A549 (cell line): ENCODE measurements at regions not wholly inside any gene's neighbourhood (a gene's known extent, or its start where the extent isn't known, plus 50 kb on each side); places are given as distances from the start of the nearest gene placed in this dataset.

Source experiments
- ATAC-seq, 2 experiments: fragments of 200-7000 bp in 1 of 2; fragments of >200 bp in 1 of 2; cut with Nextera tagmentation in 1 of 2; cut with Tn5 transposase in 1 of 2; 3 replicates each; pipeline versions ENCODE4 v1.8.0 to v1.9.1; 2018 to 2020; ENCODE audit warnings: mild to moderate bottlenecking in 1 of 2, moderate library complexity in 1 of 2
- CTCF ChIA-PET: fragments of 300-600 bp; sonication (Branson Sonifier 250); formaldehyde crosslinking; extraction: SDS; loops from one replicate; lab custom pipeline; 2021; ENCODE audit warnings: antibody characterized with exemption, inconsistent platforms; lab: Yijun Ruan, JAX
- POLR2A ChIA-PET: fragments of 350-600 bp; formaldehyde crosslinking; extraction: SDS; loops from one replicate; lab custom pipeline; 2021; ENCODE audit warnings: antibody characterized with exemption, inconsistent platforms; lab: Yijun Ruan, JAX
- DNase-seq, 2 experiments: peaks; one replicate each; pipeline versions ENCODE4 v3.0.0 to v3.0.0-alpha.2; 2011 to 2016; ENCODE audit warnings: low read depth in 1 of 2, low spot score in 1 of 2
- FAIRE-seq: peaks from 2 replicates; lab custom pipeline; 2011; peaks lifted over from hg19 to GRCh38; lab: Jason Lieb, UNC
- H3K27ac ChIP-seq, 2 experiments: fragments of >200 bp; sonication (Bioruptor Twin); formaldehyde crosslinking; 3 replicates each; pipeline ENCODE4 v1.5.1; 2016 to 2017
- H3K4me1 ChIP-seq: fragments of >200 bp; sonication (Bioruptor Twin); formaldehyde crosslinking; 3 replicates; pipeline ENCODE4 v1.6.1; 2016
- H3K4me2 ChIP-seq: fragments of >200 bp; sonication (Bioruptor Twin); formaldehyde crosslinking; 3 replicates; pipeline ENCODE4 v1.6.1; 2016
- H3K4me3 ChIP-seq: fragments of >200 bp; sonication (Bioruptor Twin); formaldehyde crosslinking; 3 replicates; pipeline ENCODE4 v1.5.1; 2016
- H3K9me3 ChIP-seq: fragments of >200 bp; sonication (Bioruptor Twin); formaldehyde crosslinking; 3 replicates; pipeline ENCODE4 v1.6.1; 2016
- ATOH8 ChIP-seq: fragments of 250-450 bp; sonication (Bioruptor Pico); IDR thresholded peaks from 2 replicates; pipeline ENCODE4 v1.5.0; 2020; ENCODE audit warnings: low read depth, mild to moderate bottlenecking, moderate library complexity
- BCL3 ChIP-seq: fragments of >200 bp; sonication (Bioruptor Twin); formaldehyde crosslinking; IDR thresholded peaks from 3 replicates; pipeline ENCODE4 v1.6.1; 2016
- CBX8 ChIP-seq: fragments of 200-600 bp; sonication (generic); IDR thresholded peaks from 2 replicates; pipeline ENCODE4 v1.6.1; 2016
- CHD2 ChIP-seq: fragments of 150-350 bp; IDR thresholded peaks from 2 replicates; pipeline ENCODE4 v1.6.1; 2014; ENCODE audit warnings: low read length; ENCODE audit not compliant: partially characterized antibody
- EP300 ChIP-seq, 2 experiments: fragments of >200 bp; sonication (Bioruptor Twin); formaldehyde crosslinking; IDR thresholded peaks; 2 replicates in 1 of 2; 3 replicates in 1 of 2; pipeline ENCODE4 v1.6.1; 2016 to 2017
- FOSL2 ChIP-seq, 2 experiments: fragments of 450-650 bp in 1 of 2; fragments of >200 bp in 1 of 2; sonication (Bioruptor Twin) in 1 of 2; formaldehyde crosslinking; IDR thresholded peaks; 2 replicates each; pipeline versions ENCODE4 v1.5.0 to v1.6.1; 2016 to 2020; ENCODE audit warnings: mild to moderate bottlenecking in 1 of 2, moderate library complexity in 1 of 2
- KDM1A ChIP-seq: fragments of 200-600 bp; sonication (generic); IDR thresholded peaks from 2 replicates; pipeline ENCODE4 v1.6.1; 2016; ENCODE audit warnings: low read depth, mild to moderate bottlenecking
- KDM5A ChIP-seq: fragments of 200-600 bp; sonication (generic); IDR thresholded peaks from 2 replicates; pipeline ENCODE4 v1.6.1; 2016; ENCODE audit warnings: antibody characterized with exemption, mild to moderate bottlenecking
- MAFK ChIP-seq: fragments of 450-650 bp; IDR thresholded peaks from 2 replicates; pipeline ENCODE4 v1.6.1; 2014; ENCODE audit not compliant: partially characterized antibody
- NFE2L2 ChIP-seq: fragments of 150-350 bp; conservative IDR thresholded peaks from 2 replicates; pipeline ENCODE4 v1.6.1; 2014; ENCODE audit warnings: low read length
- NPAS2 ChIP-seq: fragments of 250-450 bp; sonication (Bioruptor Pico); IDR thresholded peaks from 2 replicates; pipeline ENCODE4 v1.8.0; 2022; ENCODE audit warnings: mild to moderate bottlenecking, moderate library complexity, borderline replicate concordance
- NR3C1 ChIP-seq: fragments of >200 bp; sonication (Bioruptor Twin); formaldehyde crosslinking; IDR thresholded peaks from 3 replicates; pipeline ENCODE4 v1.6.1; 2017
- PBX3 ChIP-seq: IDR thresholded peaks from 2 replicates; pipeline ENCODE4 v1.6.1; 2012
- POLR2AphosphoS2 ChIP-seq: conservative IDR thresholded peaks from 2 replicates; pipeline ENCODE4 v1.6.1; 2012; ENCODE audit warnings: low read length, improper control_type of control experiment, inconsistent platforms
- RAD21 ChIP-seq, 2 experiments: fragments of >200 bp in 1 of 2; sonication (Bioruptor Twin) in 1 of 2; formaldehyde crosslinking in 1 of 2; IDR thresholded peaks in 1 of 2; conservative IDR thresholded peaks in 1 of 2; 2 replicates in 1 of 2; 3 replicates in 1 of 2; pipeline ENCODE4 v1.6.1; 2012 to 2018; ENCODE audit warnings: inconsistent platforms in 1 of 2
- REST ChIP-seq: fragments of 200-600 bp; sonication (generic); IDR thresholded peaks from 2 replicates; pipeline ENCODE4 v1.6.1; 2016; ENCODE audit warnings: antibody characterized with exemption, mild to moderate bottlenecking, moderate library complexity
- RFX5 ChIP-seq: fragments of 450-650 bp; IDR thresholded peaks from 2 replicates; pipeline ENCODE4 v1.7.1; 2014; ENCODE audit warnings: antibody characterized with exemption, mild to moderate bottlenecking, moderate library complexity
- SMC3 ChIP-seq: fragments of >200 bp; sonication (Bioruptor Twin); formaldehyde crosslinking; IDR thresholded peaks from 3 replicates; pipeline ENCODE4 v1.6.1; 2018; ENCODE audit warnings: inconsistent platforms
- TFCP2L1 ChIP-seq: fragments of 250-450 bp; sonication (Bioruptor Pico); IDR thresholded peaks from 2 replicates; pipeline ENCODE4 v1.5.0; 2021; ENCODE audit warnings: mild to moderate bottlenecking
- TP53 ChIP-seq: fragments of 250-450 bp; sonication (Bioruptor Pico); IDR thresholded peaks from 2 replicates; pipeline ENCODE4 v1.5.0; 2021; ENCODE audit warnings: mild to moderate bottlenecking, moderate library complexity
- ZC3H11A ChIP-seq: fragments of 450-650 bp; IDR thresholded peaks from 2 replicates; pipeline ENCODE4 v1.6.1; 2014; ENCODE audit warnings: antibody characterized with exemption, mild to moderate bottlenecking
- ZSCAN20 ChIP-seq: fragments of 250-450 bp; sonication (Bioruptor Pico); IDR thresholded peaks from 2 replicates; pipeline ENCODE4 v1.8.0; 2022; ENCODE audit warnings: mild to moderate bottlenecking, moderate library complexity
- WGBS: methylation state at CpG from one replicate; pipeline ENCODE4 v1.1.6; 2017; ENCODE audit errors: missing lambda C conversion rate; 5-methylcytosine and 5-hydroxymethylcytosine counted together

GRCh38 chr2:129895061-129895460, 84.4 kb upstream of the RAB6C start (continued):
- TF ChIP-seq ATOH8 (CRISPR knock-in tag): no peak
- TF ChIP-seq CHD2: no peak
- no peak for TF ChIP-seq TP53

- Histone ChIP-seq H3K27ac (no peak overlapping the region), H3K4me3 (no peak overlapping the region), H3K4me2 (no peak overlapping the region), H3K4me1 (no peaks in the 10 kb centered on the region), H3K9me3 (no peaks in the 10 kb centered on the region)
- FAIRE-seq: no peak
- TF ChIP-seq BCL3 (no peak), KDM1A (no peak)
- POLR2A ChIA-PET: no interaction called here
- CTCF ChIA-PET: interaction anchor here (1.1 kb wide), 1 partner anchor 28 kb away, joined by 3 read pairs; no protein-coding TSS in a partner anchor
- DNase-seq: no peak
- no peak for ATAC-seq
- 5% methylated on average over 2 of the region's 2 CpGs for WGBS
These were observed 83.9 kb upstream of the RAB6C start for GRCh38 chr2:129895526-129896082.

- FAIRE-seq (no peak), ATAC-seq (no peak), DNase-seq (no peak)
- Histone ChIP-seq H3K27ac (no peak overlapping the region), H3K4me2 (no peak overlapping the region), H3K4me1 (no peaks in the 10 kb centered on the region), H3K4me3 (no peak overlapping the region), H3K9me3 (no peaks in the 10 kb centered on the region; the same call in 2 of the 3 replicates)
- CTCF ChIA-PET: interaction anchor here (1.1 kb wide), 1 partner anchor 27 kb away, joined by 3 read pairs; no protein-coding TSS in a partner anchor
- WGBS: 5% methylated on average over 6 of the region's 9 CpGs
- POLR2A ChIA-PET: no interaction called here
- TF ChIP-seq NFE2L2: no peak
- no peak for TF ChIP-seq CBX8
- TF ChIP-seq NR3C1: no peak
- TF ChIP-seq TFCP2L1 (CRISPR knock-in tag): no peak
- TF ChIP-seq RFX5: no peak
- no peak for TF ChIP-seq ZSCAN20 (CRISPR knock-in tag)
These were observed 83.0 kb upstream of the RAB6C start for GRCh38 chr2:129896226-129897100.

- Histone ChIP-seq H3K4me3 (no peak overlapping the region), H3K4me1 (no peaks in the 10 kb centered on the region), H3K27ac (no peak overlapping the region), H3K4me2 (no peak overlapping the region), H3K9me3 (no peaks in the 10 kb centered on the region; the same call in 2 of the 3 replicates)
- 7% methylated on average over 3 of the region's 3 CpGs for WGBS
- POLR2A ChIA-PET: no interaction called here
- FAIRE-seq (no peak), DNase-seq (no peak), ATAC-seq (no peak)
- CTCF ChIA-PET: no interaction called here
- TF ChIP-seq PBX3 (no peak), POLR2AphosphoS2 (no peak), RAD21 (conservative IDR thresholded peaks at IDR 0.05 in 1 of 2, IDR thresholded peaks at IDR 0.05 in 1 of 2) (no peak), FOSL2 (IDR thresholded peaks at IDR 0.05) (no peak), FOSL2 (CRISPR knock-in tag; IDR thresholded peaks at IDR 0.05) (no peak), KDM5A (no peak), ZC3H11A (no peak), NPAS2 (CRISPR knock-in tag) (no peak), MAFK (no peak), EP300 (IDR thresholded peaks at IDR 0.05) (no peak), SMC3 (no peak), REST (no peak)
These were observed 77.6 kb upstream of the RAB6C start for GRCh38 chr2:129901754-129902415.
